Coronary artery (tissue), 2 donors: ENCODE measurements at regions not wholly inside any gene's neighbourhood (a gene's known extent, or its start where the extent isn't known, plus 50 kb on each side); places are given as distances from the start of the nearest gene placed in this dataset.

Experiments
- DNase-seq: peaks from one replicate; pipeline ENCODE4 v3.0.0-alpha.2; 2017; ENCODE audit warnings: low spot score
- H3K27ac ChIP-seq, 2 donors: fragments of 200-600 bp; sonication (generic); one replicate each; pipeline ENCODE4 v1.5.1; 2016 to 2019
- H3K4me3 ChIP-seq: fragments of 200-600 bp; sonication (generic); 2 replicates; pipeline ENCODE4 v1.5.1; 2016; ENCODE audit warnings: mild to moderate bottlenecking, moderate library complexity
- CTCF ChIP-seq: fragments of 200-600 bp; sonication (generic); IDR thresholded peaks from one replicate; pipeline ENCODE4 v1.5.1; 2019; ENCODE audit warnings: antibody characterized with exemption

- Histone ChIP-seq H3K4me3 (no peak overlapping the region), H3K27ac (no peak overlapping the region)
- TF ChIP-seq CTCF: no peak
- DNase-seq: no peak
These were observed 382.7 kb downstream of the SFMBT2 start for GRCh38 chr10:7027913-7028808.

GRCh38 chr10:7027237-7027912 is 383.5 kb downstream of the SFMBT2 start:
- DNase-seq: no peak
- TF ChIP-seq CTCF: no peak
- Histone ChIP-seq H3K4me3 (no peak overlapping the region), H3K27ac (no peak overlapping the region)

GRCh38 chr10:7026818-7027217 is 384.0 kb downstream of the SFMBT2 start:
- no peak for DNase-seq
- no peak for TF ChIP-seq CTCF

GRCh38 chr10:7025296-7025695 is 385.5 kb downstream of the SFMBT2 start:
- no peak for DNase-seq
- Histone ChIP-seq H3K4me3 (no peak overlapping the region), H3K27ac (no peak overlapping the region)
- no peak for TF ChIP-seq CTCF

More at GRCh38 chr10:7026818-7027217, 384.0 kb downstream of the SFMBT2 start:
- Histone ChIP-seq H3K4me3 (no peak overlapping the region), H3K27ac (no peak overlapping the region)

GRCh38 chr10:7015457-7015856 is 395.4 kb downstream of the SFMBT2 start:
- no peak overlapping the region for H3K4me3 ChIP-seq
- TF ChIP-seq CTCF: no peak
- no peak for DNase-seq

GRCh38 chr10:7014721-7015120 is 396.1 kb downstream of the SFMBT2 start:
- no peak overlapping the region for H3K27ac ChIP-seq
- DNase-seq: no peak
- no peak overlapping the region for H3K4me3 ChIP-seq
- no peak for TF ChIP-seq CTCF

More at GRCh38 chr10:7015457-7015856, 395.4 kb downstream of the SFMBT2 start:
- H3K27ac ChIP-seq: no peak overlapping the region
